Small intestine (tissue), 7 donors: ENCODE measurements at regions not wholly inside any gene's neighbourhood (a gene's known extent, or its start where the extent isn't known, plus 50 kb on each side); places are given as distances from the start of the nearest gene placed in this dataset.

ENCODE experiments used
- DNase-seq, 2 donors: peaks; one replicate each; pipeline versions ENCODE4 v3.0.0 to v3.0.0-alpha.2; 2013
- FAIRE-seq: peaks from 2 replicates; lab custom pipeline; 2012; peaks lifted over from hg19 to GRCh38; lab: Jason Lieb, UNC
- H3K27ac ChIP-seq, 3 donors: one replicate each; pipeline ENCODE4 v1.5.1; 2013; ENCODE audit warnings: low read length in 2 of 3, mild to moderate bottlenecking in 2 of 3, control low read depth in 1 of 3, inconsistent platforms in 1 of 3, low read depth in 1 of 3, moderate library complexity in 1 of 3
- H3K27me3 ChIP-seq, 3 donors: one replicate each; pipeline ENCODE4 v1.6.1; 2013; ENCODE audit warnings: low read length in 3 of 3, inconsistent platforms in 1 of 3; ENCODE audit not compliant: control insufficient read depth in 3 of 3, insufficient read depth in 3 of 3
- H3K36me3 ChIP-seq, 3 donors: one replicate each; pipeline ENCODE4 v1.6.1; 2013; ENCODE audit warnings: low read length in 3 of 3, inconsistent platforms in 1 of 3, low read depth in 1 of 3, mild to moderate bottlenecking in 1 of 3, moderate library complexity in 1 of 3; ENCODE audit not compliant: control insufficient read depth in 3 of 3, insufficient read depth in 2 of 3
- H3K4me1 ChIP-seq, 3 donors: one replicate each; pipeline ENCODE4 v1.6.1; 2013; ENCODE audit warnings: low read length in 2 of 3, inconsistent platforms in 1 of 3, low read depth in 1 of 3, mild to moderate bottlenecking in 1 of 3, moderate library complexity in 1 of 3; ENCODE audit not compliant: control insufficient read depth in 3 of 3, insufficient read depth in 2 of 3
- H3K4me3 ChIP-seq, 3 donors: one replicate each; pipeline ENCODE4 v1.5.1; 2013; ENCODE audit warnings: low read length in 3 of 3, control low read depth in 1 of 3, inconsistent platforms in 1 of 3, low read depth in 1 of 3, mild to moderate bottlenecking in 1 of 3, moderate library complexity in 1 of 3
- H3K9me3 ChIP-seq, 2 donors: one replicate each; pipeline ENCODE4 v1.6.1; 2013; ENCODE audit warnings: low read depth in 1 of 2, low read length in 1 of 2; ENCODE audit not compliant: control insufficient read depth in 2 of 2, insufficient read depth in 1 of 2
- WGBS, 3 donors: extraction: QIAGEN DNeasy Blood & Tissue Kit; methylation state at CpG; one replicate each; pipeline ENCODE4 v1.1.7; 2013; 5-methylcytosine and 5-hydroxymethylcytosine counted together
- donor health status: healthy with polysubstance abuse.
- donor health status: control.
- donor health status: control.
- donor health status: Bipolar disorder and iron deficiency.
- donor health status: healthy.

DNA sequence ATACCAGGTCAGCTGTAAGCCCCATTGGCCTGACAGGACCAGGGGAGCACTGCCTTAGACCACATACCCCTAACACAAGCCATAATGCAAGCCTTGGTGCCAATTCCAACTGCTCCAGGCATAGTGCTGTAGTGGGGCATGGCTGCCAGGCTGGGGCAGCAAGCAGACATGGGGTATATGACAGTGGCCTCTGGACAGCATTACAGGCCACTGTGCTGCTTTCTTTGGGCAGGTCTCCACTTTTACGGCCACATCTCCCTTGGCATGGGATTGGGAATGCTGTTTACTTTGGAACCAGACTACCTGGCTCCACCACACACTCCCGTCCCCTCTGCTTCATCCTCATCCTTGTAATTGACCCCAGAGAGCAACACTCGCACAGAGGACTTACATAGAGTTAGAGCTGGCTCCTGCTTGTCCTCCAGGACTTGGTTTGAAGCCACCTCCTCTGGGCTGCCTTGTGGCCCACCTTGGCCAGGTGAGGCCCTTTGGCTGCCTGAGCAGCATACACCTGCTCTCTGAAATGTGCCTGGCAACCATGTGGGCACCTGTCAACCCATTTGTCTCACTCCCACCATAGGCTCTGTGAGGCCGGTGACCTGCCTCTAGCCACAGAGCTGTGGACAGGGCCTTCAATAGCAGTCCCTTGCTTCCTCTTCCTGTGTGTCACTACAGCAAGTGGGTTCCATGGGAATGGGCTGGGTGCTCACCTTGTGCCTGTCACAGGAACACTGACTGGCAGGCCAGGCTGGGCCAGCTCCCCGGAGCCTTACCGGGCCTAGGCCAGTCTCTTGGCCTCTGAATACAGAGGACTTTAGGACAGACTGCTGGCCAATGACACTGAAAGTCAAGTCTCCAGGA is 262.6 kb upstream of the HS6ST1 start:
- Histone ChIP-seq H3K4me1 (peaks cover 0 to 21% (median 6%) of the 10 kb centered on the region in 3 donors), H3K4me3 (no peak overlapping the region), H3K27me3 (no peaks in the 10 kb centered on the region), H3K36me3 (no peaks in the 10 kb centered on the region), H3K9me3 (peaks cover 0 to 4% of the 10 kb centered on the region in 2 donors), H3K27ac (no peak overlapping the region)
- DNase-seq (no peak), FAIRE-seq (no peak)
- 72 to 87% (median 78%) methylated on average over 6 of the region's 6 CpGs for WGBS, 3 donors

DNA sequence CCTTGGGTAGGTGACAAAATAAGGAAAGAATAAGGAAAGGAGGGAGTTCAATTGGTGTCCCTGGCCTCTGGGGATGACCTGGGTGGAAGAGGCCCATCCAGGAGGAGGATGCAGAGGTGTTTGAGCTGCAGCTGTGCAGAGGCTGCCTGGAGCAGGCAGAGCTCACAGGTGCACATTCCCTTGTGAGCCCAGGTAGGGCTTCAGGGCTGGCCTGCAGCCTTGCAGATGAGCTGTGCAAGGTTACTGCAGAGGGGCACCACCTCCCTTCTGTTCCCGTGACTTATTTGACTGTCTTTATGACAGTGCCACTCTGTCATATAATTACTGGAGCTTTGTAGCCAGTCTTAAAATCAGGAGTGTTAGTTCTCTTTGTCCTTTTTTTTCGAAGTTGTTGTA is 263.2 kb upstream of the HS6ST1 start:
- peaks cover 0 to 4% of the 10 kb centered on the region in 2 donors for H3K9me3 ChIP-seq
- H3K27ac ChIP-seq = no peak overlapping the region
- H3K4me1 ChIP-seq = peaks cover 0 to 24% (median 6%) of the 10 kb centered on the region in 3 donors
- FAIRE-seq (no peak), DNase-seq (no peak)
- H3K27me3 ChIP-seq = no peaks in the 10 kb centered on the region
- H3K4me3 ChIP-seq = no peak overlapping the region
- no peaks in the 10 kb centered on the region for H3K36me3 ChIP-seq
- WGBS, 3 donors = 60 to 77% (median 70%) methylated on average over 2 of the region's 2 CpGs

DNA sequence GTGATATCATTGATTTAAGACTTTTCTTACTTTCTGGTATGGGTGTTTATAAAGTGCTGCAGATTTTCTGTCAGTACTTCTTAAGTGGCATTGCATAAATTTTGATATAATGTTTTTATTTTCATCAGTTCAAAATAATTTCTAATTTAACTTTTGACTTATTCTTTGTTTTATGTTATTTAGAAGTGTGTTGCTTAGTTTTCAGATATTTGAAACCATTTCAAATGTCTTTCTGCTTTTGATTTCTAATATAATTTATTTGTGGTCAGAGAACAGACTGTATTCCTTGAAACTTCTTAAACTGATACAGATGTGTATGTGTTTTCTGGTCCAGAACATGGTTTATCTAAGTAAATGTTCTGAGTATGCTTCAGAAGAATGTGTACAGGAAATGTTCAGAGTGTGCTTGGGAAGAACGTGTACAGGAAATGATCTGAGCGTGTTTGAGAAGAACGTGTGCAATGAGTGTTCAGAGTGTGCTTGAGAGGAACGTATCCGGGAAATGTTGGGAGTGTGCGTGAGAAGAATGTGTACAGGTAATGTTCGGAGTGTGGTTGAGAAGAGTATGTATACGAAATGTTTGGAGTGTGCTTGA is 265.7 kb upstream of the HS6ST1 start:
- DNase-seq = no peak
- H3K4me1 ChIP-seq = peaks cover 0 to 10% (median 0%) of the 10 kb centered on the region in 3 donors
- peaks cover 0 to 4% of the 10 kb centered on the region in 2 donors for H3K9me3 ChIP-seq
- WGBS, 3 donors = 73 to 90% (median 85%) methylated on average over 8 of the region's 8 CpGs
- H3K27me3 ChIP-seq = no peaks in the 10 kb centered on the region
- no peaks in the 10 kb centered on the region for H3K36me3 ChIP-seq
- H3K4me3 ChIP-seq = no peak overlapping the region
- peak; percentile 57 for FAIRE-seq
- H3K27ac ChIP-seq = no peak overlapping the region

DNA sequence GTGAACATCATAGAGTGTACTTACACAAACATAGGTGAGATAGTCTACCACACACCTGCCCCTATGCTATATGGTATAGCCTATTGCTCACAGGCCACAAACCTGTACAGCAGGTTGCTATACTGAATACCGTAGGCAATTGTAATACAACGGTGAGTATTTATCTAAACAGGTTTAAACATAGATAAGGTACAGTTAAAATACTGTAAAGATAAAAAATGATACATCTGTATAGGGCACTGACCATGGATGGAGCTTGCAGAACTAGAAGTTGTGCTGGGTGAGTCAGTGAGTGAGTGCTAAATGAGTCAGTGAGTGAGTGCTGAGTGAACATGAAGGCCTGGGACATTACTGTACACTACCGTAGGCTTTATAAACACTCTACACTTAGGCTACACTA is 267.0 kb upstream of the HS6ST1 start:
- DNase-seq = peak; percentile 32 to 49

DNA sequence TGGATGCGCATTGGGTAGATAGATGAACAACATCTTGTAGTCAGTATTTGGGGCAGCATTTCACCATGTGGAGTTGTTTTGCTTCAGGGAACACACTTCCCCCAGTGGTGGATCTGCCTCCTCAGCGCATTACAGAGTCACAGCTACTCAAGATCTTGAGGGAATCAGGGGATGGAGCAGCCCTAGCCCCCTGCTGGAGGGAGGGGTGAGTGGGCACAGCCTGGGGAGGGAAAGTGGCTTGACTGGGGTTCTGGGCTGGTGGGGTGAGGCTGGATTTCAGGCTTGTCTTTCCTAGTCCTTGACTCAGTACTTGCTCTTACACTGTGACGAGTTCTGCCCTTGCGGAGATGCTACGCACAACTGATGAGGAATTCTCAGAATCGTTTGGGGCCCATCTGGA is 271.0 kb upstream of the HS6ST1 start:
- 90 to 96% (median 92%) methylated on average over 6 of the region's 6 CpGs for WGBS, 3 donors
- Histone ChIP-seq H3K4me1 (peaks cover 0 to 31% (median 0%) of the 10 kb centered on the region in 3 donors), H3K36me3 (no peaks in the 10 kb centered on the region), H3K4me3 (no peak overlapping the region), H3K27ac (no peak overlapping the region), H3K9me3 (peaks cover 0 to 1% of the 10 kb centered on the region in 2 donors), H3K27me3 (no peaks in the 10 kb centered on the region)
- no peak for DNase-seq
- FAIRE-seq = no peak

More for the DNA sequence above, 267.0 kb upstream of the HS6ST1 start:
- WGBS, 3 donors = 34 to 74% (median 57%) methylated on average over 3 of the region's 3 CpGs
- peaks cover 0 to 4% (median 0%) of the 10 kb centered on the region in 3 donors for H3K4me1 ChIP-seq
- no peak overlapping the region for H3K4me3 ChIP-seq
- peak overlapping the region in 1 of 3 donors; percentile 18 for H3K27ac ChIP-seq
- no peaks in the 10 kb centered on the region for H3K27me3 ChIP-seq
- H3K9me3 ChIP-seq = peaks cover 0 to 4% of the 10 kb centered on the region in 2 donors
- no peaks in the 10 kb centered on the region for H3K36me3 ChIP-seq
- FAIRE-seq = no peak

DNA sequence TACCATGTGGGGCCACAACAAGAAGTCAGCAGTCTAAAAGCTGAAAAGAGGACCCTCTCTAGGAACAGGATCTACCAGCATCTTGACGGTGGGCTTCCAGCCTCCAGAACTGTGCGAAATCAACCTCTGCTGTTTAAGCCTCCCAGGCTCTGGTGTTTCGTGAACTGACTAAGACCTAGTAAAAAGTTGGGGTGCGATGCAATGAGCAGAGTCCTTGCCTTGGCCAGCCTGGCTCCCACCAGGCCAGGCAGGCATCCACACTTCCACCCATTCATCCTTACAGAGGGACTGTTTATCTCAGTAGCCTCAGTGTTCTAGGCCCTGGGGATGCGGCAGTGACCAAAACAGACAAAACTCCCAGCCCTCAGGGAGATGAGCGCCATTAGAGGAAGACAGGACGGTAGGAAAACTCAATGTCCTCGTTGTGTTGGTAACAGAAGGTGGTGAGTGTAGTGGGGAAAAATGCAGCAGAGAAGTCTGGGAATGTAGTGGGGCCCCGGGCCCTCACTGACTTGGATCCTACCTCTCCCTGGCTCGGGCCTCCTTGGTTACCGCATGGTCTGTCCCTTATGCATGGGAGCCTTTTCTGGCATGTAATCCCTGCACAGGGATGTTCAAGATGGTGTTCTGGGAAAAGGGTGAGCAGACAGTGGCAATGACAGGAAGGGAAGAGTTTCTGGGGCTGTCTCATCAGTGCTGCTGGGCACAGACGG is 271.8 kb upstream of the HS6ST1 start:
- WGBS, 3 donors = 84 to 92% (median 86%) methylated on average over 12 of the region's 12 CpGs

DNA sequence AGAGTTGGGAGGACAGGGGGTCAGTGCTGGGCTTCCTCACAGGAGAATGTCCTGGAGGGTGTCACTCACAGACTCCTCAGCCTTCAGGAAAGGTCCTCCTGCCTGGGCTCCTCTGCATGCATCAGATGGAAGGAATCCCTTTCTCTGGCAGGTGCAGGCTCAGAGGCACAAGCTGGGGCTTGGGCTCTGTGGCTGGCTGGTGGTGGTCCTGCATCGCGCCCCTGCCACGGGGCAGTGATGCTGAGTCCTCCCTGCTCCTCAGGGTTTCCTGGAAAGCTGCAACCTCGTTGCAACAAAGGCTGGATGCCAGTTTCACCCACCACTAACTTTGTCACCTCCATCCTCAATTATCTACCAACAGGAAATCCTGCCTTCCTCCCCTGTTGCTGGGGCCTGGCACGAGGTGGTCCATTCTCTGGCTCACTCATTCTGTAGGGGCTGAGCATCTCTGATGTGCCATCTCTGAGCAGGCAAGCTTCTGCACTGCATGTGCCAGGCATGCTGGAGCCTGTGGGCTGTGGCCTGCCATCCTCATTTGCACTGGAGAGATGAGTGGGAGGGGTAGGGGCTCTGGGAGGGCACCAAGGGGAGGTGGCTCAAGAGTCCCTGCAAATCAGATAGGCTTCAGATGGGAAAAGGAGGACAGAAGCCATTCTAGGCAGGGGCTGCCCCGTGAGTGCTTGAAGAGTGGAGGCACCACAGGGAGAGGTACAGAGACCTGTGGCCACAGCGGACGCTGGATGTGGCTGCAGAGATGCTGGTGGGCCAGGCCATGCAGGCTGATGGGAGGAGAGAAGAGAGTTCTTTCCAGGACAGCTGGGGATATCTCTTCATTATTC is 272.6 kb upstream of the HS6ST1 start:
- no peaks in the 10 kb centered on the region for H3K36me3 ChIP-seq
- H3K27ac ChIP-seq = no peak overlapping the region
- 80 to 90% (median 82%) methylated on average over 8 of the region's 8 CpGs for WGBS, 3 donors
- H3K4me3 ChIP-seq = no peak overlapping the region
- DNase-seq (no peak), FAIRE-seq (no peak)
- peaks cover 0 to 45% (median 0%) of the 10 kb centered on the region in 3 donors for H3K4me1 ChIP-seq
- no peaks in the 10 kb centered on the region for H3K9me3 ChIP-seq
- H3K27me3 ChIP-seq = no peaks in the 10 kb centered on the region

More for the DNA sequence above, 271.8 kb upstream of the HS6ST1 start:
- FAIRE-seq = no peak
- no peak overlapping the region for H3K27ac ChIP-seq
- no peaks in the 10 kb centered on the region for H3K27me3 ChIP-seq
- DNase-seq = no peak
- H3K9me3 ChIP-seq = no peaks in the 10 kb centered on the region
- no peak overlapping the region for H3K4me3 ChIP-seq
- H3K4me1 ChIP-seq = peaks cover 0 to 39% (median 0%) of the 10 kb centered on the region in 3 donors
- H3K36me3 ChIP-seq = no peaks in the 10 kb centered on the region
